ENCODE measurements at regions not wholly inside any gene's neighbourhood (a gene's known extent, or its start where the extent isn't known, plus 50 kb on each side); places are given as distances from the start of the nearest gene placed in this dataset.

DNA sequence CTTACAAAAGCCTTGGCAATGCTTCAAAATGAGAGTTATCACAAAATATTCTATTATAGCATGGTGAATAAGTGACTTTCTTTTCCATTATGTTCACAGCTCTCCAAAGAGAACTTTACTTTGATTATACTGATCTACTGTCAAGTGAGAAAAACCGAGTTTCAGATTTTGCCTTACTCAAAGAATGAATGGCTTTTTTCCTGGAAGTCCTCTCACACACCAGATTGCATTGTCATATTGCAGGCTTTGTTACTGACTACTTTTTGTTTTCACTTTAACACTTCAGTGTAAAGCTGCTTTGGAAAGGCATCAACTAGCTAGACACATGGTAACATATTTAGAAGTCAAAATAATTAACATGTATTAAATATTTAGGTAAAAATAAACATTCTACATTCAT is 765.2 kb upstream of the NUDT12 start:
- TF ChIP-seq, protein P1, sequence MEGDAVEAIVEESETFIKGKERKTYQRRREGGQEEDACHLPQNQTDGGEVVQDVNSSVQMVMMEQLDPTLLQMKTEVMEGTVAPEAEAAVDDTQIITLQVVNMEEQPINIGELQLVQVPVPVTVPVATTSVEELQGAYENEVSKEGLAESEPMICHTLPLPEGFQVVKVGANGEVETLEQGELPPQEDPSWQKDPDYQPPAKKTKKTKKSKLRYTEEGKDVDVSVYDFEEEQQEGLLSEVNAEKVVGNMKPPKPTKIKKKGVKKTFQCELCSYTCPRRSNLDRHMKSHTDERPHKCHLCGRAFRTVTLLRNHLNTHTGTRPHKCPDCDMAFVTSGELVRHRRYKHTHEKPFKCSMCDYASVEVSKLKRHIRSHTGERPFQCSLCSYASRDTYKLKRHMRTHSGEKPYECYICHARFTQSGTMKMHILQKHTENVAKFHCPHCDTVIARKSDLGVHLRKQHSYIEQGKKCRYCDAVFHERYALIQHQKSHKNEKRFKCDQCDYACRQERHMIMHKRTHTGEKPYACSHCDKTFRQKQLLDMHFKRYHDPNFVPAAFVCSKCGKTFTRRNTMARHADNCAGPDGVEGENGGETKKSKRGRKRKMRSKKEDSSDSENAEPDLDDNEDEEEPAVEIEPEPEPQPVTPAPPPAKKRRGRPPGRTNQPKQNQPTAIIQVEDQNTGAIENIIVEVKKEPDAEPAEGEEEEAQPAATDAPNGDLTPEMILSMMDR (conservative IDR thresholded peaks at IDR 0.05; ENCODE audit: low read depth, low read length) = no peak
- TF ChIP-seq EZH2 (IDR thresholded peaks at IDR 0.05; ENCODE audit: borderline replicate concordance, low read depth, low read length, poor library complexity, severe bottlenecking) = no peak

Data from A673 (cell line).